Caco-2 (cell line): ENCODE measurements at regions not wholly inside any gene's neighbourhood (a gene's known extent, or its start where the extent isn't known, plus 50 kb on each side); places are given as distances from the start of the nearest gene placed in this dataset.
A peak's percentile ranks its signal among the peaks of the same experiment; 100 is the strongest.
"Not testable (repeated sequence)": the region's sequence is repeated elsewhere in the genome, so short reads cannot be mapped to it uniquely, and the experiment has no call there.

ENCODE experiments used
- BruUV-seq: library from RNA; stranded (reverse); fragments of 400-500 nt; replicated peaks from 2 replicates; lab custom pipeline; 2021; lab: Mats Ljungman, UMichigan
- CTCF ChIA-PET: fragments of 300-600 bp; sonication (Branson Sonifier 250); formaldehyde crosslinking; loops from one replicate; lab custom pipeline; 2022; ENCODE audit warnings: antibody characterized with exemption; lab: Charles Lee
- POLR2A ChIA-PET: fragments of 300-600 bp; sonication (Branson Sonifier 250); formaldehyde crosslinking; loops from one replicate; lab custom pipeline; 2022; ENCODE audit warnings: antibody characterized with exemption; lab: Charles Lee
- DNase-seq, 2 experiments: peaks; one replicate each; pipeline versions ENCODE4 v3.0.0 to v3.0.0-alpha.2; 2020 to 2022
- H3K27me3 ChIP-seq: replicated peaks from 2 replicates; pipeline ENCODE4 v1.6.0; 2011; ENCODE audit warnings: low read length; ENCODE audit not compliant: control insufficient read depth, insufficient read depth
- H3K36me3 ChIP-seq: 2 replicates; pipeline ENCODE4 v1.5.1; 2011; ENCODE audit warnings: low read length; ENCODE audit not compliant: control insufficient read depth, insufficient read depth
- H3K4me1 ChIP-seq: fragments of 250-450 bp; sonication (Bioruptor Pico); 2 replicates; pipeline ENCODE4 v1.5.1; 2020; ENCODE audit warnings: mild to moderate bottlenecking
- H3K4me3 ChIP-seq: 2 replicates; pipeline ENCODE4 v1.5.1; 2011; ENCODE audit warnings: low read depth, mild to moderate bottlenecking, control low read depth, low read length
- H3K9me3 ChIP-seq: fragments of 250-450 bp; sonication (Bioruptor Pico); 2 replicates; pipeline ENCODE4 v1.5.1; 2020; ENCODE audit warnings: mild to moderate bottlenecking, moderate library complexity
- H3K27ac Mint-ChIP-seq: one replicate; pipeline ENCODE4 v1.8.0; 2022; ENCODE audit warnings: mixed read lengths; ENCODE audit not compliant: unreplicated experiment
- H3K27me3 Mint-ChIP-seq: one replicate; pipeline ENCODE4 v1.8.0; 2022; ENCODE audit warnings: mixed read lengths; ENCODE audit not compliant: insufficient read depth, unreplicated experiment
- H3K36me3 Mint-ChIP-seq: one replicate; pipeline ENCODE4 v1.8.0; 2022; ENCODE audit warnings: mild to moderate bottlenecking, mixed read lengths; ENCODE audit not compliant: insufficient read depth, unreplicated experiment
- H3K4me1 Mint-ChIP-seq: one replicate; pipeline ENCODE4 v1.8.0; 2022; ENCODE audit warnings: low read depth, mixed read lengths; ENCODE audit not compliant: unreplicated experiment
- H3K4me3 Mint-ChIP-seq: one replicate; pipeline ENCODE4 v1.8.0; 2022; ENCODE audit warnings: mild to moderate bottlenecking, moderate library complexity, mixed read lengths; ENCODE audit not compliant: unreplicated experiment
- H3K9me3 Mint-ChIP-seq: one replicate; pipeline ENCODE4 v1.8.0; 2022; ENCODE audit warnings: mixed read lengths; ENCODE audit not compliant: unreplicated experiment
- CTCF ChIP-seq, 2 experiments: fragments of 200-600 bp in 1 of 2; IDR thresholded peaks; 1 replicate in 1 of 2; 2 replicates in 1 of 2; pipeline versions ENCODE4 v1.5.1 to v1.8.0; 2011 to 2022; ENCODE audit warnings: antibody characterized with exemption in 1 of 2, control low read depth in 1 of 2, inconsistent platforms in 1 of 2, low read depth in 1 of 2, low read length in 1 of 2, mild to moderate bottlenecking in 1 of 2, moderate library complexity in 1 of 2; ENCODE audit not compliant: insufficient read depth in 1 of 2, severe bottlenecking in 1 of 2, unreplicated experiment in 1 of 2
- intact Hi-C: fragments of 100-400 bp; cut with micrococcal nuclease; formaldehyde crosslinking; loops from one replicate; pipeline ENCODE4 v1.10.0; 2022; ENCODE audit not compliant: unreplicated experiment

- intact Hi-C loops: no loop called here
These were observed 72.3 kb upstream of the CCN2 start for GRCh38 chr6:132023490-132023889.

GRCh38 chr6:132021552-132022375 is 70.6 kb upstream of the CCN2 start:
- POLR2A ChIA-PET: no interaction called here
- Histone ChIP-seq H3K4me1 (peaks cover 30% of the 10 kb centered on the region), H3K9me3 (0 out of 2 replicates have a peak, but pooled peaks cover 5% of the 10 kb centered on the region), H3K27me3 (no peaks in the 10 kb centered on the region), H3K36me3 (no peaks in the 10 kb centered on the region), H3K4me3 (no peak overlapping the region)
- Mint-ChIP-seq H3K27me3 (no peaks in the 10 kb centered on the region), H3K4me3 (no peak overlapping the region), H3K4me1 (peaks cover 29% of the 10 kb centered on the region), H3K9me3 (no peaks in the 10 kb centered on the region), H3K36me3 (no peaks in the 10 kb centered on the region), H3K27ac (peak overlapping the region; percentile 69)
- peak; percentile 33 to 36 for DNase-seq
- intact Hi-C loops: loop anchor here (1.0 to 2.0 kb wide), 3 partner anchors 45 to 70 kb away; partner anchors contain the start of gene CCN2
- CTCF ChIA-PET: no interaction called here
- TSS peak; percentile 84 for BruUV-seq
- TF ChIP-seq CTCF (IDR thresholded peaks at IDR 0.05; ENCODE audit: insufficient read depth in 1 of 2, low read depth in 1 of 2, low read length in 1 of 2, severe bottlenecking in 1 of 2, unreplicated experiment in 1 of 2): no peak

More at GRCh38 chr6:132023490-132023889, 72.3 kb upstream of the CCN2 start:
- no peak overlapping the region for H3K4me3 Mint-ChIP-seq
- no TSS peak for BruUV-seq
- no peaks in the 10 kb centered on the region for H3K9me3 Mint-ChIP-seq
- no peak overlapping the region for H3K27ac Mint-ChIP-seq
- no peaks in the 10 kb centered on the region for H3K36me3 ChIP-seq
- H3K27me3 ChIP-seq: no peaks in the 10 kb centered on the region
- TF ChIP-seq CTCF (IDR thresholded peaks at IDR 0.05; ENCODE audit: insufficient read depth in 1 of 2, low read depth in 1 of 2, low read length in 1 of 2, severe bottlenecking in 1 of 2, unreplicated experiment in 1 of 2): peak in 1 of 2 experiments; percentile 34
- H3K9me3 ChIP-seq: 0 out of 2 replicates have a peak, but pooled peaks cover 5% of the 10 kb centered on the region
- H3K4me1 ChIP-seq: peaks cover 30% of the 10 kb centered on the region
- no peaks in the 10 kb centered on the region for H3K27me3 Mint-ChIP-seq
- CTCF ChIA-PET: no interaction called here
- POLR2A ChIA-PET: interaction anchor here (1.5 kb wide), 1 partner anchor 72 kb away, joined by 6 read pairs; the partner anchor contains the start of gene CCN2
- no peaks in the 10 kb centered on the region for H3K36me3 Mint-ChIP-seq
- H3K4me1 Mint-ChIP-seq: peaks cover 29% of the 10 kb centered on the region
- H3K4me3 ChIP-seq: no peak overlapping the region
- DNase-seq: no peak

- intact Hi-C loops: loop anchor here (1.0 to 2.0 kb wide), 3 partner anchors 45 to 70 kb away; partner anchors contain the start of gene CCN2
- BruUV-seq, H3K9me3 ChIP-seq, H3K36me3 ChIP-seq, H3K9me3 Mint-ChIP-seq, H3K36me3 Mint-ChIP-seq, H3K27me3 ChIP-seq, POLR2A ChIA-PET, H3K27me3 Mint-ChIP-seq, CTCF ChIA-PET, DNase-seq, H3K4me3 Mint-ChIP-seq, H3K4me3 ChIP-seq: not testable (repeated sequence)
- Mint-ChIP-seq H3K27ac (peak overlapping the region; percentile 69), H3K4me1 (peaks cover 28% of the 10 kb centered on the region)
- peaks cover 30% of the 10 kb centered on the region for H3K4me1 ChIP-seq
These were observed 69.7 kb upstream of the CCN2 start for GRCh38 chr6:132020918-132021317.
